H1 (cell line): ENCODE measurements at regions not wholly inside any gene's neighbourhood (a gene's known extent, or its start where the extent isn't known, plus 50 kb on each side); places are given as distances from the start of the nearest gene placed in this dataset.
A peak's percentile ranks its signal among the peaks of the same experiment; 100 is the strongest.
"Not testable (repeated sequence)": the region's sequence is repeated elsewhere in the genome, so short reads cannot be mapped to it uniquely, and the experiment has no call there.

ENCODE experiments used
- CTCF ChIA-PET: fragments of 300-600 bp; sonication (Branson Sonifier 250); formaldehyde crosslinking; loops from one replicate; lab custom pipeline; 2021; ENCODE audit not compliant: partially characterized antibody; lab: Charles Lee
- POLR2A ChIA-PET: fragments of 300-600 bp; sonication (Branson Sonifier 250); formaldehyde crosslinking; loops from one replicate; lab custom pipeline; 2021; ENCODE audit warnings: inconsistent platforms; ENCODE audit not compliant: partially characterized antibody; lab: Charles Lee
- DNase-seq, 2 experiments: peaks; one replicate each; pipeline versions ENCODE4 v3.0.0 to v3.0.0-alpha.2; 2010 to 2022; ENCODE audit warnings: low spot score in 2 of 2, low read depth in 1 of 2, mixed read lengths in 1 of 2
- FAIRE-seq: peaks from 2 replicates; lab custom pipeline; 2011; peaks lifted over from hg19 to GRCh38; lab: Jason Lieb, UNC
- H2AFZ ChIP-seq: 2 replicates; pipeline ENCODE4 v1.8.1; 2012; ENCODE audit warnings: low read length, inconsistent platforms
- H2AK5ac ChIP-seq: 2 replicates; pipeline ENCODE4 v1.6.1; 2013; ENCODE audit warnings: low read depth, low read length
- H2BK120ac ChIP-seq: replicated peaks from 2 replicates; pipeline ENCODE3; 2013; ENCODE audit warnings: low read depth, low read length, inconsistent platforms
- H2BK12ac ChIP-seq: 2 replicates; pipeline ENCODE4 v1.6.1; 2013; ENCODE audit warnings: low read depth, low read length
- H2BK15ac ChIP-seq: 2 replicates; pipeline ENCODE4 v1.6.1; 2013; ENCODE audit warnings: low read length
- H2BK20ac ChIP-seq: 2 replicates; pipeline ENCODE4 v1.6.1; 2013; ENCODE audit warnings: low read length
- H2BK5ac ChIP-seq: 2 replicates; pipeline ENCODE4 v1.6.1; 2013; ENCODE audit warnings: low read depth, low read length
- H3K14ac ChIP-seq: 2 replicates; pipeline ENCODE4 v1.6.1; 2013; ENCODE audit warnings: inconsistent platforms; ENCODE audit not compliant: insufficient read length
- H3K18ac ChIP-seq: 2 replicates; pipeline ENCODE4 v1.6.1; 2013; ENCODE audit warnings: low read length; ENCODE audit errors: extremely low read depth
- H3K23ac ChIP-seq: 2 replicates; pipeline ENCODE4 v1.6.1; 2013; ENCODE audit warnings: inconsistent platforms; ENCODE audit not compliant: insufficient read length
- H3K23me2 ChIP-seq: 2 replicates; pipeline ENCODE4 v1.6.1; 2013; ENCODE audit warnings: low read depth, low read length
- H3K27ac ChIP-seq: 2 replicates; pipeline ENCODE4 v1.6.1; 2011; ENCODE audit warnings: low read depth, low read length, inconsistent platforms
- H3K27me3 ChIP-seq, 4 experiments: replicated peaks in 1 of 4; 1 replicate in 1 of 4; 2 replicates in 3 of 4; pipeline versions ENCODE4 v1.6.1 to v1.8.1; 2011 to 2013; ENCODE audit warnings: low read length in 3 of 4, mild to moderate bottlenecking in 3 of 4, inconsistent platforms in 2 of 4, mixed read lengths in 2 of 4, moderate library complexity in 1 of 4; ENCODE audit not compliant: control insufficient read depth in 3 of 4, insufficient read depth in 3 of 4; ENCODE audit errors: extremely low read depth in 1 of 4
- H3K36me3 ChIP-seq, 4 experiments: 2 replicates each; pipeline versions ENCODE4 v1.6.1 to v1.8.1; 2011 to 2013; ENCODE audit warnings: mild to moderate bottlenecking in 4 of 4, low read length in 3 of 4, moderate library complexity in 2 of 4, control low read depth in 1 of 4, inconsistent platforms in 1 of 4; ENCODE audit not compliant: insufficient read depth in 4 of 4, control insufficient read depth in 2 of 4
- H3K4ac ChIP-seq: replicated peaks from 2 replicates; pipeline ENCODE3; 2013; ENCODE audit warnings: low read length, low read depth, mixed read lengths, inconsistent platforms; ENCODE audit not compliant: insufficient read length
- H3K4me1 ChIP-seq, 4 experiments: replicated peaks in 1 of 4; 1 replicate in 1 of 4; 2 replicates in 3 of 4; pipeline versions ENCODE4 v1.6.1 to v1.8.1; 2011 to 2013; ENCODE audit warnings: low read length in 3 of 4, inconsistent platforms in 2 of 4, mixed read lengths in 1 of 4; ENCODE audit not compliant: insufficient read depth in 4 of 4, control insufficient read depth in 3 of 4
- H3K4me2 ChIP-seq, 2 experiments: 2 replicates each; pipeline versions ENCODE4 v1.6.1 to v1.8.1; 2011 to 2013; ENCODE audit warnings: low read depth in 2 of 2, low read length in 2 of 2, control low read depth in 1 of 2, inconsistent platforms in 1 of 2, mild to moderate bottlenecking in 1 of 2; ENCODE audit not compliant: insufficient read depth in 1 of 2
- H3K4me3 ChIP-seq, 4 experiments: fragments of 200-600, 300-600 bp in 1 of 4; sonication (generic), shearing (Covaris generic), sonication (Bioruptor Twin) in 1 of 4; 2 replicates each; pipeline versions ENCODE4 v1.5.1 to v1.8.1; 2011 to 2016; ENCODE audit warnings: low read length in 4 of 4, low read depth in 3 of 4, control low read depth in 2 of 4, inconsistent platforms in 2 of 4, mild to moderate bottlenecking in 2 of 4, mixed read lengths in 1 of 4, moderate library complexity in 1 of 4; ENCODE audit not compliant: insufficient read depth in 2 of 4; ENCODE audit errors: extremely low read depth in 1 of 4
- H3K56ac ChIP-seq: replicated peaks from 2 replicates; pipeline ENCODE3; 2013; ENCODE audit warnings: low read depth, mild to moderate bottlenecking, mixed read lengths, low read length, inconsistent platforms; ENCODE audit not compliant: insufficient read length
- H3K79me1 ChIP-seq: 2 replicates; pipeline ENCODE4 v1.6.1; 2013; ENCODE audit warnings: low read depth, low read length, control low read depth
- H3K79me2 ChIP-seq, 2 experiments: 2 replicates each; pipeline versions ENCODE4 v1.6.1 to v1.8.1; 2012 to 2013; ENCODE audit warnings: low read length in 2 of 2, mild to moderate bottlenecking in 2 of 2, inconsistent platforms in 1 of 2; ENCODE audit not compliant: insufficient read depth in 2 of 2, control insufficient read depth in 1 of 2
- H3K9ac ChIP-seq, 4 experiments: replicated peaks in 1 of 4; 1 replicate in 1 of 4; 2 replicates in 3 of 4; pipeline versions ENCODE4 v1.6.1 to v1.8.1; 2011 to 2013; ENCODE audit warnings: low read depth in 3 of 4, low read length in 3 of 4, control low read depth in 2 of 4, mild to moderate bottlenecking in 2 of 4, moderate library complexity in 2 of 4, inconsistent platforms in 1 of 4; ENCODE audit errors: extremely low read depth in 1 of 4
- H3K9me3 ChIP-seq, 2 experiments: 2 replicates each; pipeline versions ENCODE4 v1.6.1 to v1.8.1; 2012 to 2013; ENCODE audit warnings: mild to moderate bottlenecking in 2 of 2, moderate library complexity in 2 of 2, control low read depth in 1 of 2, inconsistent platforms in 1 of 2, low read depth in 1 of 2, low read length in 1 of 2, mixed read lengths in 1 of 2; ENCODE audit not compliant: insufficient read depth in 2 of 2
- H4K20me1 ChIP-seq, 2 experiments: replicated peaks in 1 of 2; 2 replicates each; pipeline versions ENCODE3 to v1.8.1; 2011 to 2013; ENCODE audit warnings: inconsistent platforms in 2 of 2, low read length in 2 of 2, mild to moderate bottlenecking in 1 of 2; ENCODE audit not compliant: insufficient read depth in 2 of 2, control insufficient read depth in 1 of 2
- H4K5ac ChIP-seq: 2 replicates; pipeline ENCODE4 v1.6.1; 2013; ENCODE audit warnings: low read length, low read depth, mixed read lengths, inconsistent platforms; ENCODE audit not compliant: insufficient read length
- H4K8ac ChIP-seq: 2 replicates; pipeline ENCODE4 v1.8.0; 2013; ENCODE audit warnings: mild to moderate bottlenecking, moderate library complexity, low read length, inconsistent platforms; ENCODE audit not compliant: insufficient read depth; ENCODE audit errors: extremely low read depth
- H4K91ac ChIP-seq: replicated peaks from 2 replicates; pipeline ENCODE3; 2013; ENCODE audit warnings: low read length, mixed read lengths, inconsistent platforms; ENCODE audit not compliant: insufficient read length
- WGBS, 2 experiments: shearing (Covaris generic) in 1 of 2; methylation state at CpG; one replicate each; pipeline versions ENCODE4 v1.1.6 to v1.1.7; 2013 to 2015; ENCODE audit warnings: low lambda C conversion rate in 2 of 2, mixed read lengths in 2 of 2, inconsistent platforms in 1 of 2, low coverage in 1 of 2, missing lambda C conversion rate in 1 of 2; ENCODE audit not compliant: insufficient replicate concordance in 2 of 2, insufficient coverage in 1 of 2, insufficient read length in 1 of 2; ENCODE audit errors: extremely low coverage in 1 of 2, missing lambda C conversion rate in 1 of 2; 5-methylcytosine and 5-hydroxymethylcytosine counted together

DNA sequence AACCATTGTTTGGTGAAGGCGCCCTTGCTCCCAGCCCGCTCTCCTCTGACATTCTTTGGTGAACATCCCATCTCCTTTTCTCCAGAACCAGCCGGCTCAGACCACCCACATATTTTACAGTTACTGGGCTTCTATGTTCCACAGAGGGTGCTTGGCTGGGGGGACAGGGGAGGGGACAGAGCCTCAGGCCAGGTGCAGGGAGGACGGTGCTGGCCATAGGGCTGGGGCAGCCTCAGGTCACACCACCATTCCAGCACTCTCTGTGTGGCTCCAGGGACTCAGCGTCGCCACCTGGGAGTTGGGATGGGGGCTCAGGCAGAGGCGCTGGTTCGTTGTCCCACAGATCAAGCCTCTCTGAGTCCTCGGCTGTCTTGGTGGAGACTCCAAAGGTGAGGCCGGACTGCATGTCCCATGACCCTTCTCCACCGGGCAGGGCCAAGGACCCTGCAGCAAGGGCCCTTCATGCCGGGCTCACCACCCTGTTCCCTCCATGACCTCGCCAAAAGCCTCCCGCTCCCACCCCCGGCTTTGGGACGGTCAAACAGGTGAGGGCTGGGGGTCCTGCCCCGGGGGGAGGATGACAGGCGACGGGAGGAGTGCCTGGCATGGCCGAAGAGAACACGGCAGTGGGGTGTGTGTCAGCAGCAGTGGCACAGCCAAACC, 176.4 kb downstream of the NPIPB11 start:
- WGBS, 2 experiments, result 87% methylated on average over 18 of the region's 21 CpGs; no CpG with 5 or more reads in 1 of the 2 experiments
- DNase-seq, H3K27ac ChIP-seq: not testable (repeated sequence)

GRCh38 chr16:29229616-29230005, 176.9 kb downstream of the NPIPB11 start:
- H3K4me3 ChIP-seq, H3K27ac ChIP-seq, H4K8ac ChIP-seq, H3K79me2 ChIP-seq, H2BK5ac ChIP-seq, H4K5ac ChIP-seq, H3K4me1 ChIP-seq, H3K23me2 ChIP-seq, H2BK12ac ChIP-seq, FAIRE-seq, H2BK15ac ChIP-seq, H3K23ac ChIP-seq, H3K18ac ChIP-seq, H2BK20ac ChIP-seq, H3K14ac ChIP-seq, H2AFZ ChIP-seq, H3K9ac ChIP-seq, H3K27me3 ChIP-seq, H3K9me3 ChIP-seq, H4K20me1 ChIP-seq, H4K91ac ChIP-seq, H2AK5ac ChIP-seq, CTCF ChIA-PET, POLR2A ChIA-PET, H2BK120ac ChIP-seq, H3K36me3 ChIP-seq, H3K4me2 ChIP-seq, H3K4ac ChIP-seq, H3K79me1 ChIP-seq, H3K56ac ChIP-seq: not testable (repeated sequence)
- whole genome bisulfite sequencing, 2 experiments, result 95% methylated on average over 8 of the region's 8 CpGs; no CpG with 5 or more reads in 1 of the 2 experiments
- DNase-seq, result peak in 1 of 2 experiments; percentile 37

More for the DNA sequence above, 176.4 kb downstream of the NPIPB11 start:
- H3K14ac ChIP-seq, H3K27me3 ChIP-seq, H2BK15ac ChIP-seq, H3K23ac ChIP-seq, H3K9ac ChIP-seq, H3K36me3 ChIP-seq, H3K18ac ChIP-seq, H2BK20ac ChIP-seq, H3K4me2 ChIP-seq, H3K9me3 ChIP-seq, H3K56ac ChIP-seq, H2AK5ac ChIP-seq, H2BK120ac ChIP-seq, POLR2A ChIA-PET, H3K4me1 ChIP-seq, H3K4ac ChIP-seq, H3K79me1 ChIP-seq, H4K20me1 ChIP-seq, H4K91ac ChIP-seq, H2BK5ac ChIP-seq, H3K79me2 ChIP-seq, H3K23me2 ChIP-seq, CTCF ChIA-PET, FAIRE-seq, H4K5ac ChIP-seq, H2BK12ac ChIP-seq, H3K4me3 ChIP-seq, H2AFZ ChIP-seq: not testable (repeated sequence)
- H4K8ac ChIP-seq, result peak overlapping the region; percentile 79; the same call in 1 of the 2 replicates
